ENCODE measurements at regions not wholly inside any gene's neighbourhood (a gene's known extent, or its start where the extent isn't known, plus 50 kb on each side); places are given as distances from the start of the nearest gene placed in this dataset.

GRCh38 chr2:107281637-107282036 is 395.7 kb upstream of the ST6GAL2 start:
- H3K36me3 ChIP-seq (replicated peaks; ENCODE audit: insufficient read depth, low read depth): no peaks in the 10 kb centered on the region
- no peak overlapping the region for H3K4me2 ChIP-seq
- H2AFZ ChIP-seq: no peak overlapping the region
- H3K4me1 ChIP-seq (ENCODE audit: insufficient read depth): no peaks in the 10 kb centered on the region
- 81% methylated on average over 1 of the region's 1 CpG for WGBS (ENCODE audit: low lambda C conversion rate, missing lambda C conversion rate)
- no peaks in the 10 kb centered on the region for H4K20me1 ChIP-seq (ENCODE audit: insufficient read depth, poor library complexity, severe bottlenecking)
- TF ChIP-seq EZH2phosphoT487 (IDR thresholded peaks at IDR 0.05; ENCODE audit: low read depth, severe bottlenecking, unreplicated experiment): no peak
- no peak for TF ChIP-seq EZH2 (IDR thresholded peaks at IDR 0.05; ENCODE audit: borderline replicate concordance)
- no peak for TF ChIP-seq CTCF (IDR thresholded peaks at IDR 0.05; ENCODE audit: poor library complexity)
- no peaks in the 10 kb centered on the region for H3K27me3 ChIP-seq
- no peak for DNase-seq (ENCODE audit: low spot score)
- H3K27ac ChIP-seq: no peak overlapping the region
- H3K79me2 ChIP-seq: no peaks in the 10 kb centered on the region
- H3K9me2 ChIP-seq (replicated peaks; ENCODE audit: insufficient read depth): no peaks in the 10 kb centered on the region
- H3K9me3 ChIP-seq (ENCODE audit: low read depth): no peaks in the 10 kb centered on the region
- no peak overlapping the region for H3K4me3 ChIP-seq

- no peak overlapping the region for H3K27ac ChIP-seq
- H3K27me3 ChIP-seq: no peaks in the 10 kb centered on the region
- H3K4me2 ChIP-seq: no peak overlapping the region
- H3K4me1 ChIP-seq (ENCODE audit: insufficient read depth): no peaks in the 10 kb centered on the region
- no peaks in the 10 kb centered on the region for H3K9me2 ChIP-seq (replicated peaks; ENCODE audit: insufficient read depth)
- H3K36me3 ChIP-seq (replicated peaks; ENCODE audit: insufficient read depth, low read depth): no peaks in the 10 kb centered on the region
- no peaks in the 10 kb centered on the region for H3K79me2 ChIP-seq
- H2AFZ ChIP-seq: no peak overlapping the region
- H4K20me1 ChIP-seq (ENCODE audit: insufficient read depth, poor library complexity, severe bottlenecking): no peaks in the 10 kb centered on the region
- H3K9me3 ChIP-seq (ENCODE audit: low read depth): no peaks in the 10 kb centered on the region
- DNase-seq (ENCODE audit: low spot score): no peak
- TF ChIP-seq EZH2 (IDR thresholded peaks at IDR 0.05; ENCODE audit: borderline replicate concordance) (no peak), CTCF (IDR thresholded peaks at IDR 0.05; ENCODE audit: poor library complexity) (no peak), EZH2phosphoT487 (IDR thresholded peaks at IDR 0.05; ENCODE audit: low read depth, severe bottlenecking, unreplicated experiment) (no peak)
- no peak overlapping the region for H3K4me3 ChIP-seq
These were observed 396.2 kb upstream of the ST6GAL2 start for GRCh38 chr2:107282135-107282534.

- Histone ChIP-seq H3K9me3 (ENCODE audit: low read depth) (no peaks in the 10 kb centered on the region), H3K27ac (no peak overlapping the region), H3K27me3 (no peaks in the 10 kb centered on the region), H3K4me1 (ENCODE audit: insufficient read depth) (no peaks in the 10 kb centered on the region), H2AFZ (no peak overlapping the region), H4K20me1 (ENCODE audit: insufficient read depth, poor library complexity, severe bottlenecking) (no peaks in the 10 kb centered on the region), H3K9me2 (replicated peaks; ENCODE audit: insufficient read depth) (no peaks in the 10 kb centered on the region), H3K36me3 (replicated peaks; ENCODE audit: insufficient read depth, low read depth) (no peaks in the 10 kb centered on the region), H3K4me2 (no peak overlapping the region), H3K79me2 (no peaks in the 10 kb centered on the region), H3K4me3 (no peak overlapping the region)
- TF ChIP-seq EZH2 (IDR thresholded peaks at IDR 0.05; ENCODE audit: borderline replicate concordance): no peak
- no peak for TF ChIP-seq EZH2phosphoT487 (IDR thresholded peaks at IDR 0.05; ENCODE audit: low read depth, severe bottlenecking, unreplicated experiment)
- no peak for TF ChIP-seq CTCF (IDR thresholded peaks at IDR 0.05; ENCODE audit: poor library complexity)
- 90% methylated on average over 3 of the region's 3 CpGs for WGBS (ENCODE audit: low lambda C conversion rate, missing lambda C conversion rate)
- no peak for DNase-seq (ENCODE audit: low spot score)
These were observed 399.8 kb upstream of the ST6GAL2 start for GRCh38 chr2:107285621-107286299.

Data from hepatocyte (in vitro differentiated cells).